Heart left ventricle (tissue), 16 donors: ENCODE measurements at regions not wholly inside any gene's neighbourhood (a gene's known extent, or its start where the extent isn't known, plus 50 kb on each side); places are given as distances from the start of the nearest gene placed in this dataset.

Source experiments
- ATAC-seq, 4 donors: fragments of 200-7000 bp; cut with Tn5 transposase; one replicate each; pipeline ENCODE4 v1.9.1; 2020 to 2022; ENCODE audit warnings: moderate library complexity in 4 of 4, mild to moderate bottlenecking in 3 of 4, moderate number of reproducible peaks in 1 of 4
- DNase-seq, 5 donors: peaks; one replicate each; pipeline ENCODE4 v3.0.0-alpha.2; 2020
- H3K27ac ChIP-seq, 12 donors: fragments of 200-600 bp; sonication (generic) in 4 of 12; one replicate each; pipeline versions ENCODE4 v1.5.0 to v1.8.0; 2016 to 2022; ENCODE audit warnings: mild to moderate bottlenecking in 2 of 12
- H3K27me3 ChIP-seq, 9 donors: fragments of 200-600 bp; sonication (generic) in 2 of 9; one replicate each; pipeline versions ENCODE4 v1.5.1 to v1.8.0; 2016 to 2022; ENCODE audit warnings: mild to moderate bottlenecking in 3 of 9
- H3K36me3 ChIP-seq, 9 donors: fragments of 200-600 bp; sonication (generic) in 2 of 9; one replicate each; pipeline versions ENCODE4 v1.5.0 to v1.8.0; 2018 to 2022; ENCODE audit warnings: mild to moderate bottlenecking in 2 of 9
- H3K4me1 ChIP-seq, 12 donors: fragments of 200-600 bp; sonication (generic) in 4 of 12; one replicate each; pipeline versions ENCODE4 v1.5.0 to v1.8.0; 2016 to 2022; ENCODE audit warnings: mild to moderate bottlenecking in 3 of 12
- H3K4me3 ChIP-seq, 12 donors: fragments of 200-600 bp; sonication (generic) in 4 of 12; one replicate each; pipeline versions ENCODE4 v1.5.0 to v1.8.0; 2017 to 2022; ENCODE audit warnings: mild to moderate bottlenecking in 9 of 12, moderate library complexity in 4 of 12
- H3K9me3 ChIP-seq, 12 donors: fragments of 200-600 bp; sonication (generic) in 4 of 12; one replicate each; pipeline versions ENCODE4 v1.5.0 to v1.8.0; 2016 to 2022; ENCODE audit warnings: mild to moderate bottlenecking in 1 of 12
- POLR2A ChIP-seq, 2 donors: fragments of 450-650 bp; IDR thresholded peaks; one replicate each; pipeline ENCODE4 v1.6.1; 2017; ENCODE audit warnings: antibody characterized with exemption in 2 of 2, mild to moderate bottlenecking in 2 of 2, moderate library complexity in 2 of 2
- WGBS, 4 donors: extraction: QIAGEN DNeasy Blood & Tissue Kit in 2 of 4; methylation state at CpG; one replicate each; pipeline versions ENCODE4 v1.1.5 to v1.1.7; 2013 to 2018; 5-methylcytosine and 5-hydroxymethylcytosine counted together
- intact Hi-C, 10 donors: fragments of 100-400 bp; cut with DNase I; formaldehyde crosslinking; loops; one replicate each; pipeline versions ENCODE4 v1.11.1 to v1.14.2; 2022
- TF ChIP-seq, protein P1 (sequence below), 12 donors: fragments of 200-600 bp; sonication (generic) in 4 of 12; IDR thresholded peaks; one replicate each; pipeline versions ENCODE4 v1.5.0 to v1.8.0; 2018 to 2022; ENCODE audit warnings: antibody characterized with exemption in 12 of 12, mild to moderate bottlenecking in 5 of 12
- donor health status: ischemic (EF 13 %, LVEDD 7.1; RV severe dilation, severe dysfunction).
- donor health status: healthy with polysubstance abuse.
- donor health status: DM: no; HTN: yes; CAD: no.
- donor health status: DM: no; HTN: no; CAD: no.
- donor health status: ischemic (EF 25% LVEDD 6.9; RV normal size, moderate dysfunction).
- donor health status: ischemic (EF 25% LVEDD 5.7; RV mildly dilated, moderate dysfunction).
- donor health status: healthy.
- donor health status: DM: yes; HTN: yes; CAD: no.
- donor health status: ischemic (EF 35%, LVEDD 5.7; RV mildly dilated, moderate dysfunction).
- donor health status: nonischemic (EF 11% LVEDD 7.7; RV severe dilation, severe dysfunction).
- donor health status: DM: yes; HTN: yes; CAD: no.
- donor health status: PGD.
- donor health status: ischemic (EF 29% LVEDD 5.4; RV normal size, mild dysfunction).
- donor health status: nonischemic (EF 23%, LVEDD 6.1; RV moderate dilation, normal function).

DNA sequence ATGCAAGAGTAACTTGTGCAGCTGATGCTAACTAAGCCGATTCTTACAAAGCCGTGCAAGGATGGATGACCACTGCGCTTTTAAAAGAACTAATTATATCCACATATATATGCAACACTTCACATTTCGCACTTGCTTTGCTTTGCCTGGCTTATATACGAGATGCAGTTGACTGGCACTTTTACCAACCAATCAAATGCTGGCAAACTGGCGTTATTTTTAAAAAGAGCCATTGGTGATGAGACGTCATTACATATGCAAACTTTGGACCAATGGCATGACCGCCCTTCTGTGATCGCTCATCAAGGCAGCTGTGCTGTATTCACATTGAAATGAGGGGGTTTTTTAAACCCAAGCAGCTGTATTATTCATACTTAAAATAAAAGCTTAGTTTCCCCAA lies 1147.7 kb upstream of the WWC1 start:
- Histone ChIP-seq H3K4me3 (no peak overlapping the region), H3K9me3 (no peaks in the 10 kb centered on the region), H3K4me1 (no peaks in the 10 kb centered on the region), H3K27ac (no peak overlapping the region), H3K27me3 (no peaks in the 10 kb centered on the region), H3K36me3 (no peaks in the 10 kb centered on the region)
- ATAC-seq, result no peak
- intact Hi-C loops, result no loop called here
- 86 to 94% (median 90%) methylated on average over 9 of the region's 9 CpGs for WGBS, 4 donors
- DNase-seq, result no peak
- TF ChIP-seq, protein P1, sequence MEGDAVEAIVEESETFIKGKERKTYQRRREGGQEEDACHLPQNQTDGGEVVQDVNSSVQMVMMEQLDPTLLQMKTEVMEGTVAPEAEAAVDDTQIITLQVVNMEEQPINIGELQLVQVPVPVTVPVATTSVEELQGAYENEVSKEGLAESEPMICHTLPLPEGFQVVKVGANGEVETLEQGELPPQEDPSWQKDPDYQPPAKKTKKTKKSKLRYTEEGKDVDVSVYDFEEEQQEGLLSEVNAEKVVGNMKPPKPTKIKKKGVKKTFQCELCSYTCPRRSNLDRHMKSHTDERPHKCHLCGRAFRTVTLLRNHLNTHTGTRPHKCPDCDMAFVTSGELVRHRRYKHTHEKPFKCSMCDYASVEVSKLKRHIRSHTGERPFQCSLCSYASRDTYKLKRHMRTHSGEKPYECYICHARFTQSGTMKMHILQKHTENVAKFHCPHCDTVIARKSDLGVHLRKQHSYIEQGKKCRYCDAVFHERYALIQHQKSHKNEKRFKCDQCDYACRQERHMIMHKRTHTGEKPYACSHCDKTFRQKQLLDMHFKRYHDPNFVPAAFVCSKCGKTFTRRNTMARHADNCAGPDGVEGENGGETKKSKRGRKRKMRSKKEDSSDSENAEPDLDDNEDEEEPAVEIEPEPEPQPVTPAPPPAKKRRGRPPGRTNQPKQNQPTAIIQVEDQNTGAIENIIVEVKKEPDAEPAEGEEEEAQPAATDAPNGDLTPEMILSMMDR (IDR thresholded peaks at IDR 0.05), result no peak
- no peak for TF ChIP-seq POLR2A (IDR thresholded peaks at IDR 0.05)

DNA sequence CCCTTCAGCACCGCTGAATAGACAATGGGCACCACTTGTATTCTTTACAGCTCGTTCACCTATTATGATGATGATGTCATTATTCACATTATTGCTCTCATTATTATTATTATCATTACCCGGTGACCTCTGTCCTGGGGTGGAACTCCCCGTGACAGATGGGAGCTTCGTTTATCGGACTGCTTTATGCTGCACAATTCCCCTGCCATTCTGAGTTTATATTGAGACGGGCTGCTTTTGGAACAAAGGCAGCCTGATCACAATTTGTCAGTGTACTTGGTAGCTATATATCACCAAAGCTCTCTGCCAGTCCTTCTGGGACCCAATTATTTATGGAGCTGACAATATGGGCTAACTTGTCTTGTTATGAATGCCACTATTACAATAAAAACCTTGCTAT lies 1145.6 kb upstream of the WWC1 start:
- ATAC-seq, result no peak
- no peak overlapping the region for H3K4me3 ChIP-seq
- no peaks in the 10 kb centered on the region for H3K27me3 ChIP-seq
- no peak for DNase-seq
- intact Hi-C loops, result no loop called here
- TF ChIP-seq POLR2A (IDR thresholded peaks at IDR 0.05), result no peak
- TF ChIP-seq, protein P1 (IDR thresholded peaks at IDR 0.05), result no peak
- no peaks in the 10 kb centered on the region for H3K36me3 ChIP-seq
- no peaks in the 10 kb centered on the region for H3K9me3 ChIP-seq
- H3K4me1 ChIP-seq, result no peaks in the 10 kb centered on the region
- no peak overlapping the region for H3K27ac ChIP-seq
- 79 to 90% (median 84%) methylated on average over 7 of the region's 7 CpGs for WGBS, 4 donors

DNA sequence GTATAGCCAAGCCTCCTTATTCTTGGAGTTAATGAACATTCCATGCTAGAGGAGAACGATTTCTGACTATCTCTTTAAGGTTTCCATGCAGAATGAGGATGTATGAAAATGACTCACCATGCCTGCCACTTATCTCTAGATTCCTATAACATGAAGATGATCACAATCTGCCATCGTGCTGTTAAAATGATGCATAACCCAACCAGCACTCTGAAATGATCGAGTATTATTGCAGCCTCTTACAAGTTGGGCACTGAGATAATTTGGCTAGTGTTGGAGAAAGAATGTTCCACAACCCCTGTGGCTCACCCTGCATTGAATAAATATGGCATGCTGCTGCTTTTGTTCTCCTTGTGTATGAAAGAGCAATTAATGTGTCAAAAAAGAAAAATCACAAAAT lies 1143.6 kb upstream of the WWC1 start:
- Histone ChIP-seq H3K36me3 (no peaks in the 10 kb centered on the region), H3K9me3 (no peaks in the 10 kb centered on the region), H3K27ac (no peak overlapping the region), H3K4me1 (no peaks in the 10 kb centered on the region), H3K27me3 (no peaks in the 10 kb centered on the region), H3K4me3 (no peak overlapping the region)
- intact Hi-C loops, result no loop called here
- TF ChIP-seq POLR2A (IDR thresholded peaks at IDR 0.05), result no peak
- TF ChIP-seq, protein P1 (IDR thresholded peaks at IDR 0.05), result no peak
- DNase-seq (no peak), ATAC-seq (no peak)
- 60 to 65% (median 62%) methylated on average over 3 of the region's 3 CpGs for WGBS, 4 donors

DNA sequence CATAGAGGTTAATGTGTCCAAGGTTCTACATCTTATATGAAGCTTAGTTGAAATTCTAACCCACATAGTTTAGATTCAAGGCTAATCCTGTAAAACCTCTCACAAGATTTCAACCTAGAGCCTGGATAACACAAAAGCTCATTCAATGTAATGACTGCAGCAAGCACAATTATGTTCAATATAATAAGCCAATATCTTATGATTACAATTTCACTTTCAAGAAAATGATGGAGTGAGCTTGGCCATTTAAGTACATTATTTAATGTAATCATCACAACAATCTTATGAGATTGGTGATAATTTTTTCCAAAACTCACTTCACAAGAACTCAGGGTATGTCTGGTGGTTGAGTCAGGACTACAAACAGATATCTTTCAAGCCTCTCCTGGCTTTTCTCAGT lies 1140.8 kb upstream of the WWC1 start:
- H3K36me3 ChIP-seq, result no peaks in the 10 kb centered on the region

More for the DNA sequence above, 1140.8 kb upstream of the WWC1 start:
- intact Hi-C loops, result loop anchor here in 1 of 10 donors (2.0 kb wide), 1 partner anchor 36 kb away; no protein-coding TSS in a partner anchor
- ATAC-seq (no peak), DNase-seq (no peak)
- TF ChIP-seq, protein P1 (IDR thresholded peaks at IDR 0.05), result no peak
- TF ChIP-seq POLR2A (IDR thresholded peaks at IDR 0.05), result no peak
- Histone ChIP-seq H3K27ac (no peak overlapping the region), H3K4me1 (peaks cover 0 to 3% (median 0%) of the 10 kb centered on the region in 12 donors), H3K27me3 (no peaks in the 10 kb centered on the region), H3K9me3 (no peaks in the 10 kb centered on the region), H3K4me3 (no peak overlapping the region)
